ENCODE measurements at regions not wholly inside any gene's neighbourhood (a gene's known extent, or its start where the extent isn't known, plus 50 kb on each side); places are given as distances from the start of the nearest gene placed in this dataset.

DNA sequence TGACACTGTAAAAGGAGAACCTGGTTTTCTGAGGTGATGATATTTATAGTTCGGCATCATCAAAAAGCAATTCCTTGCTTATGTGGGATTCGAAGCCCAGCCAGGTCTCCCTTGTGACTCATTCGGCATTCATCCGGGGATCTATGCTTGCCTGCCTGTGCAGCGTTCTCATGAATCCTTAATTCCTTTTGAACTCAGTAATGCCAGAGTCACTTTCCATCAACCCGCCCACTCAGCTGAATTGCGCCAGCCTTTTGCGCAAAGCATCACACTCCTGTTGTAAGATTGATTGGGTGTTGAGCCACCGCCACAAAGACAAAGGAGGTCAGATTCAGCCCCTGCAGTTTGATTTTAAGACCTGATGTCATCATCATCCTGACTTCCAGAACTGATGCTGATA lies 128.6 kb downstream of the SLC17A6 start:
- Histone ChIP-seq H3K36me3 (no peaks in the 10 kb centered on the region), H3K27me3 (replicated peaks; ENCODE audit: insufficient read depth) (no peaks in the 10 kb centered on the region), H3K4me1 (replicated peaks) (no peaks in the 10 kb centered on the region), H3K9me3 (no peaks in the 10 kb centered on the region), H3K27ac (no peak overlapping the region), H3K4me3 (no peak overlapping the region)
- intact Hi-C loops (cut with DNase I) = no loop called here
- WGBS = 92% methylated on average over 9 of the region's 9 CpGs
- no peak for DNase-seq (ENCODE audit: low spot score)
- TF ChIP-seq POLR2AphosphoS5 (IDR thresholded peaks at IDR 0.05) (no peak), POLR2A (IDR thresholded peaks at IDR 0.05) (no peak)
- TF ChIP-seq, protein P1, sequence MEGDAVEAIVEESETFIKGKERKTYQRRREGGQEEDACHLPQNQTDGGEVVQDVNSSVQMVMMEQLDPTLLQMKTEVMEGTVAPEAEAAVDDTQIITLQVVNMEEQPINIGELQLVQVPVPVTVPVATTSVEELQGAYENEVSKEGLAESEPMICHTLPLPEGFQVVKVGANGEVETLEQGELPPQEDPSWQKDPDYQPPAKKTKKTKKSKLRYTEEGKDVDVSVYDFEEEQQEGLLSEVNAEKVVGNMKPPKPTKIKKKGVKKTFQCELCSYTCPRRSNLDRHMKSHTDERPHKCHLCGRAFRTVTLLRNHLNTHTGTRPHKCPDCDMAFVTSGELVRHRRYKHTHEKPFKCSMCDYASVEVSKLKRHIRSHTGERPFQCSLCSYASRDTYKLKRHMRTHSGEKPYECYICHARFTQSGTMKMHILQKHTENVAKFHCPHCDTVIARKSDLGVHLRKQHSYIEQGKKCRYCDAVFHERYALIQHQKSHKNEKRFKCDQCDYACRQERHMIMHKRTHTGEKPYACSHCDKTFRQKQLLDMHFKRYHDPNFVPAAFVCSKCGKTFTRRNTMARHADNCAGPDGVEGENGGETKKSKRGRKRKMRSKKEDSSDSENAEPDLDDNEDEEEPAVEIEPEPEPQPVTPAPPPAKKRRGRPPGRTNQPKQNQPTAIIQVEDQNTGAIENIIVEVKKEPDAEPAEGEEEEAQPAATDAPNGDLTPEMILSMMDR (IDR thresholded peaks at IDR 0.05) = no peak

DNA sequence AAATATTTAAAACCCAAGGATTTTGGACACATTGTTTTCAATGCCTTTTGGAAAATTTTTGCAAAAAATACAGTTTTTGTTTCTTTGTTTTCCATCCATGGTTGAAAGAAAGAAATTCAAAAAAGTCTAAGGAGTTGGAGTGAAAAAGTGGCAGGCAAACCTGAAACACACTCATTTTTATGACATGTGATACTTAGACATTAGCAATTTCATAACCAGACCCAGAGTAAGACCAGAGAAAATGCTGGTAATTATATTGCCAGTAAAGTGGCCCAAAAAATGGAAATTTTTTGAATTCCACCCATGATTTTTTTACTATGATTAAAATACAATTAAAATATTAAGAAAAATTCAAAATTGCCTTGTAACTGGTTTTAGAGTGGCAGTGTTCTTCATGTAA lies 128.2 kb downstream of the SLC17A6 start:
- H3K27ac ChIP-seq = no peak overlapping the region
- DNase-seq (ENCODE audit: low spot score) = no peak
- TF ChIP-seq POLR2A (IDR thresholded peaks at IDR 0.05) (no peak), POLR2AphosphoS5 (IDR thresholded peaks at IDR 0.05) (no peak)
- TF ChIP-seq, protein P1 (IDR thresholded peaks at IDR 0.05) = no peak
- H3K4me1 ChIP-seq (replicated peaks) = no peaks in the 10 kb centered on the region
- no peak overlapping the region for H3K4me3 ChIP-seq
- intact Hi-C loops (cut with DNase I) = no loop called here
- H3K9me3 ChIP-seq = no peaks in the 10 kb centered on the region
- no peaks in the 10 kb centered on the region for H3K27me3 ChIP-seq (replicated peaks; ENCODE audit: insufficient read depth)
- H3K36me3 ChIP-seq = no peaks in the 10 kb centered on the region

DNA sequence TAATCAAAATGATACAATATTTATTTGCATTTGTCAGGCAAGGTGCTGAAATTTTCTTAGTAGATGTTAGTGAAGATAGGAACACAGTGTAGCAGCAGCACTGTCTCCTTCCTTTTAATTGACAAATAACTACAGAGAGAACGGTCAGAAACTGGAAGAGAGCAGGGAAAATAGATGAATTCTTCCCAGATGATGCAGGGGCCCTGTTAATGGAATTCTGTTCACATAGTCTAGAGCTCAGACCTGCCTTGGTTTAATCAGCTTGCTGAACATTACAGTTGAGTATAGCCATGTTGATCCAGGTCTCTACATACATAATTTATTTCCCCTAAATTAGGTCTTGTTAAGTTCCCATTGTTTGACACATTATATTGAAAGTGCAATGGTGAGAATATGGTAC lies 127.4 kb downstream of the SLC17A6 start:
- Histone ChIP-seq H3K36me3 (no peaks in the 10 kb centered on the region), H3K4me3 (no peak overlapping the region), H3K27me3 (replicated peaks; ENCODE audit: insufficient read depth) (no peaks in the 10 kb centered on the region), H3K9me3 (no peaks in the 10 kb centered on the region), H3K4me1 (replicated peaks) (no peaks in the 10 kb centered on the region), H3K27ac (no peak overlapping the region)
- no peak for DNase-seq (ENCODE audit: low spot score)
- 21% methylated on average over 1 of the region's 1 CpG for WGBS
- intact Hi-C loops (cut with DNase I) = no loop called here
- no peak for TF ChIP-seq POLR2AphosphoS5 (IDR thresholded peaks at IDR 0.05)
- no peak for TF ChIP-seq POLR2A (IDR thresholded peaks at IDR 0.05)

DNA sequence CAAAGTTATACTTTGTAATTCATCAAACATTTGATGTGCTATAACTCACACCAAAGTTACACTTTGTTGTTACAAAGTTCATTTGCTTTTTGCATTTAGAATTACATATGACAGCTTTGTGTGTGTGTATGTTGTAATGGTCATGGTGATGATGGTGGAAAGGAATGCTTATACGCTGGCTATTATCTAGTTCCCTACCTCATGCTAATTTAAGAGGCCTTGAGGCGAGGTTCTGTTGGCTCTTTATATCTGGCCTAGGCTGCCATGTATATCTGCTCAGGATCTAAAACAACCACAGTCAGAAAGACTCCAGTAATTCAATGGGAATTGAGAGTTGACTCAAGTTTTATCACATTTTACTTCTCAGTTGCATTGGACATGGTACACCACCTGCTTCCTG lies 123.4 kb downstream of the SLC17A6 start:
- H3K27ac ChIP-seq = no peak overlapping the region
- no peaks in the 10 kb centered on the region for H3K36me3 ChIP-seq
- H3K9me3 ChIP-seq = no peaks in the 10 kb centered on the region
- TF ChIP-seq, protein P1 (IDR thresholded peaks at IDR 0.05) = no peak
- no peak for TF ChIP-seq POLR2A (IDR thresholded peaks at IDR 0.05)
- no peak for TF ChIP-seq POLR2AphosphoS5 (IDR thresholded peaks at IDR 0.05)
- peaks cover under 1% of the 10 kb centered on the region for H3K4me1 ChIP-seq (replicated peaks)
- no peak overlapping the region for H3K4me3 ChIP-seq
- 43% methylated on average over 2 of the region's 2 CpGs for WGBS
- intact Hi-C loops (cut with DNase I) = no loop called here
- no peak for DNase-seq (ENCODE audit: low spot score)
- no peaks in the 10 kb centered on the region for H3K27me3 ChIP-seq (replicated peaks; ENCODE audit: insufficient read depth)

DNA sequence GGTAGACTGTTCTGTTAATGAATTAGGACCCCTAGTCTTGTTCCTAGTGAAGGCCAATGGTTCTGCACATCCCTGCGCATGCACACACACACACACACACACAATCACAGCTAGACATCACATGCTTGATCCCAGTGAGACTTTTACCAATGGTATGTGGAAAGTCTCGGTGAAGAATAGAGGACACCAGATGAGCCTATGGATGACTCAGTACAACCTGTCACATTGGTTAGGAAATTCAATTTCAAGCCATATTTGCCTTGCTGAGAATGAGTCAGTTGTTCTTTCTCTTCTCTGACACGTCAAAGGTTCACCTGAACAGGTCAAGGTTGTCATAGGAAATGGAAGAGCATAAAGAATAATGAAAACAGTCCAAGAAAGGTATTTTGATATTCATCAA lies 122.0 kb downstream of the SLC17A6 start:
- intact Hi-C loops (cut with DNase I) = no loop called here
- H3K4me1 ChIP-seq (replicated peaks) = peaks cover 2% of the 10 kb centered on the region
- no peaks in the 10 kb centered on the region for H3K9me3 ChIP-seq
- no peak for DNase-seq (ENCODE audit: low spot score)
- no peak overlapping the region for H3K27ac ChIP-seq
- TF ChIP-seq POLR2AphosphoS5 (IDR thresholded peaks at IDR 0.05) (no peak), POLR2A (IDR thresholded peaks at IDR 0.05) (no peak)
- TF ChIP-seq, protein P1 (IDR thresholded peaks at IDR 0.05) = no peak
- no peak overlapping the region for H3K4me3 ChIP-seq
- WGBS = 88% methylated on average over 3 of the region's 3 CpGs
- no peaks in the 10 kb centered on the region for H3K36me3 ChIP-seq
- no peaks in the 10 kb centered on the region for H3K27me3 ChIP-seq (replicated peaks; ENCODE audit: insufficient read depth)
